KBM-7 (cell line): ENCODE measurements at regions not wholly inside any gene's neighbourhood (a gene's known extent, or its start where the extent isn't known, plus 50 kb on each side); places are given as distances from the start of the nearest gene placed in this dataset.
"Not testable (repeated sequence)": the region's sequence is repeated elsewhere in the genome, so short reads cannot be mapped to it uniquely, and the experiment has no call there.

Experiments
- DNase-seq: peaks from one replicate; pipeline ENCODE4 v3.0.0-alpha.2; 2015
- in situ Hi-C: fragments of 300-500 bp; cut with MboI; formaldehyde crosslinking; loops from 2 replicates; pipeline ENCODE4 v1.14.3; 2020; ENCODE audit warnings: low sequenced_read_pairs, low pct_unique_long_range_greater_than_20kb, mixed read lengths

DNA sequence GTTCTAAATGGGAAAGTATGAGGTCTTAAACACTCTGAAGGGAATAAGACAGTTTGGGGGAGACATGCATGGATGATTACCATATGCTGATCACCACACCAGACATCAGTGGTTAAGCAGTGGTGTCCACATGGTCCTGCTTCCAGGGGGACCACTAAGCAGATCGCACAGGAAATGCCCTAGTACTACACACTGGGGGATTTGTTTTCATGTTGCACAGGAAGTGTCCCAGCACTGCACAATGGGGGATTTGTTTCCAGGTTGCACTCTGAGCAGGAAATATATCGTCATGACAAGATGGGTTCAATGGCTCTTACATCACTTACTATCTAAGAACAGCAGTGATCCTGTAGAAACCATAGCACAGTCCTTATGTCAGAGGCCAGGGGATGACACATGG is 245.5 kb downstream of the BCL11B start:
- in situ Hi-C loops: no loop called here
- peak; percentile 43 for DNase-seq

DNA sequence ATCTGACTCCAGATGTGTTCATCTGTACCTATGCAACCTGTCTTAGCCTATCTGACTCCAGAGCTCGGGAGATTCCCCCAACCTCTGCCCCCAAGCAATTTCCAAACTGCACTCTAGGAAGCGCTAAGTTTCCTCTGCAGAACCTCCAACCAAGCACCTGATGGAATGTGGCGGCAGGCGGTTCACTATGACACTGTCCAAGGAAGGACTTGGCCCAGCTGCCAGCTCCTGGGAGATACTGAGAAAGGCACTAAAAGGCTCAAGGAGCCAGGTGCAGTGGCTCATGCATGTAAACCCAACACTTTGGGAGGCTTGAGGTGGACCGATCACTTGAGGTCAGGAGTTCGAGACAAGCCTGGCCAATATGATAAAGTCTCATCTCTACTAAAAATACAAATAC is 244.0 kb downstream of the BCL11B start:
- in situ Hi-C loops: no loop called here
- DNase-seq: no peak

DNA sequence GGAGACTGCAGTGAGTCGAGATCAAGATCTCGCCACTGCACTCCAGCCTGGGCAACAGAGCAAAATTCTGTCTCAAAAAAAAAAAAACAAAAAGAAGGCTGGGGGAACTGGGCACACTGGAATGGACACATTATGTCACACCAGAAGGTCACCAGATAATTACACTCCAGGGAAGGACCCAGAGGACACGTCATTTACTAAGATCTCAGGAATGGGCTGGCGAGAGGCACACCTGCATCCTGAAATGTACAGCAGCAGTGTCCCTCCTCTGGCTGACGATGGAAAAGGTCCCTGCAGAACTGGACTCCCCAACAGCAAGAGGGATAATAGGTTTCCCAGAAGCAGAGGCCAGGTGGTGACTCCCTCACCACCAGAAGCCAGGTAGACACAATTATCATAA is 243.5 kb downstream of the BCL11B start:
- no peak for DNase-seq
- in situ Hi-C loops: no loop called here

DNA sequence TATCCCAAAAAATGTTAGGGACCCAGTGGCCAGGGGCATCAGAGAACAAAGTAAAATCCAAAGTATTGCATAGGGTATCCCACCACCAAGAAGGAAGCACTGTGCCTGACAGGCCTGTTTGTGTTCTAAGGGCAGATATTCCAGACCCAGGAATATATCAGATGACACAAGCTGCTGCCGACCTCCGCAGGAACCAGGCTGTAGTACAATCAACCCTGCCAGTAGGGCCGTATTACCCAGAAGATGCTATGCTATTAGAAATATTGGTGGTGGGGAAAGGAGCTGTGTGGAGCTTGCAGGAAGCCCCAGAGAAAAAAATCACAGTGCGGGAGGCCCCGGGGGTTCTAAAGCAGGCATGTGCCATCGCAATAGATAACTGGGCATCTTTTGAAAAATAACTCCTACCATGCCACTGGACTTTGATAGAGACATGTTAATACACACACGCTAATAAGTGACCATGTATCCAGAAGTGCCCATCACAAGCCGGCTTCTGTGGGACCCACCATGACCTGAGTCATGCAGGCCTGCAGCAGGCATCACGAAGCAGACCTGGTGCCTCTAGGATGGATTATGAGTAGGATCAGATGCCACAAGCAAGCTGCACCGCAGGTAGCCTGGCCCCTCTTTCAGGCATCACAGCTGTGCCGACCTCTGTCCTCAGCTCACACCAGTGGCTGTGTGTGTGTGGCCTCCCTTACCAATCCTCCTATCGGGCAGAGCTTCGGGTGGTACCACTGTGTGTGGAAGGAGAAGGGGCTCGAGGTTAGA is 242.7 kb downstream of the BCL11B start:
- DNase-seq: no peak

DNA sequence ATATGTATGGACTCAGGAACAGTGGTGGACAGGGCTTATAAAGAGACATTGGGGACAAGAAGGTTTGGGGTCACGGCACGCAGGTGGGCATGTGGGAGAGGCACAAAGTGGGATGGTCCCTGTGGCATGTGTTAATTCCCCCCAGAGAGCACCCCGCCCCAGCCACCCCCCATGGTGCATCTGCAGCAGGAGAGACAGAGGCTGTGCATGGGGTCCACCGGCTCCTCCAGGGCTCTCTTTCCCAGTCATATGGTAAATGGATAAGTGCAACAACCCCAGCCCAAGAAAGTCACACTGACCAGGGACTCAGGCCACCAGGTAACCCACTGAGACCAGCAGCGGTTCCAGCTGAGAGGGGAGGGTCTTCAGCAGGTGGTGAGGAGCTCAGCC is 242.1 kb downstream of the BCL11B start:
- in situ Hi-C loops: no loop called here
- DNase-seq: no peak

More for the DNA sequence above, 242.7 kb downstream of the BCL11B start:
- in situ Hi-C loops: no loop called here

DNA sequence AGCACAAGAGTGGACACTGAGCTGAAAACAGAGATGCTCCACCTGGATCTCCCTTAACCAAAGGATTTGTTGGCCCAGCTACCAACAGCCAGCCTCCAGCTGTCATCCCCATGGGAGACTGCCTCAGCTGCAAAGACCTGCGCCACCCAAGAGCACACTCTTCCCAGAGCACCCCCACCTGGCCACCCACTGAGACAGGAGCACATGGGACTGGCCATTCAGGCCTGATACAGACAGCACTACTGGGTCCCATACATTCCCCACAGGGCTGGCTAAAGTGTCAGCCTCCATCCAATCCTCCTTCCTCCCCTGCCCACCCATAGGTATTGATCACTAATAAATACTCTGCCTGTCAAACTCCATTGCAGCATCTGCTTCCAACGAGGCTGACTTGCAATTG is 241.5 kb downstream of the BCL11B start:
- no peak for DNase-seq
- in situ Hi-C loops: no loop called here

DNA sequence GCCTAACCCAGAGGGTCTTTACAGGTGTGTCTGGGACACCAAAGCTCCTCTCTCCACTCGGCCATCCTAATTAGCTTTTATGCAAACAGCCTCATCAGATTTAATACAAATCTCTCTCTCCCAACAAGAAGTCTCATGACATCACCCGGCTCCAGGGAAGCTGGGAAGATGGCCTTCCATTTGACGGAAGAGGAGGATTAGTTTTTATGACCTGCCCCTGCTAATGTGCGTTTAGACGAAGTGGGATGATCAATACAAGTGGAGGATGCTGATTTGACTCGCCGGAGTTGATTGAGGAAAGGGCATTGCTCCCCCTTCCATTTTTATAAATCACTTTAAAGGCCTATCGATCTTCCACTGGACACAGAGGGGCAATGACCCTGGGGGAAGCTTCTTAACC is 239.2 kb downstream of the BCL11B start:
- in situ Hi-C loops: no loop called here
- no peak for DNase-seq

DNA sequence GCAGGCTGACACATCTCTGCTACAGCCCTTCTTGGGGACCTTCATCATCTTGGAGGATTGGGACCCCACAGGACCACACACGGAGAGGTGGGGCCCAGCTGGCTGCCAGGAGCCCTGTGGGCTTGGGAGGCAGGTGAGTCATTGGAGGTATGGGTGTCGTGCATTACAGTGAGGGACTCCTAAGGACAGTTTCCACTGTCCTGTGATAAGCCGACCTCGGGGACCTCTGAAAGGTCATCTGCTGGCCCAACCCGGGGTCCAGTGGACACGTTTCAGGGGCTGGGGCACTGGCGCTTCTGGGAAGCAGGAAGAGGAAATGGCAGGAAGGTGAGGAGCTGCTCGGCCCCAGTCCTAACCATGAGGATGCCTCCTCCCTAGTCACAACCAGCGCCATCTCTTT is 238.0 kb downstream of the BCL11B start:
- DNase-seq: no peak
- in situ Hi-C loops: no loop called here

DNA sequence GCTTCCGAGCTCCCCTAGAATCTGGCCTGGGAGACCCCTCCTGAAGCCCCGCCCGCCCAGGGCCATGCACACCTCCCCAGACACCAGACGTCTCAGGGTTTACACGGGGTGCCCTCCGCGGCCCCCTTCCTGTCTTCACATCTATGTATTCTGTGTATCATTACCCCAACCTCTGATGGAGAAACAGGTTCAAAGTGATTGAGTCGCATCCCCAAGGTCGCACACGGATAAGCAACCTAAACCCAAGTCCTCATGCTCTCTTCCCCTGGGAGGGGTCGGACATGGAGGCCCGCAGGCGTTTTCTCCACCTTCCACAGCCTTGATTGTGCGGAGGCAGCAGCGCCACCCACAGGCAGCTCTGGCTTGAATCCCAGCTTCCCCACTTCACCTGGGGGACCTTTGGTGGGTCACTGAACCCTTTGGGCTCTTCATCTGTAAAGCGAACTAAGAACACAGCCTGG is 237.3 kb downstream of the BCL11B start:
- DNase-seq: no peak
- in situ Hi-C loops: no loop called here

DNA sequence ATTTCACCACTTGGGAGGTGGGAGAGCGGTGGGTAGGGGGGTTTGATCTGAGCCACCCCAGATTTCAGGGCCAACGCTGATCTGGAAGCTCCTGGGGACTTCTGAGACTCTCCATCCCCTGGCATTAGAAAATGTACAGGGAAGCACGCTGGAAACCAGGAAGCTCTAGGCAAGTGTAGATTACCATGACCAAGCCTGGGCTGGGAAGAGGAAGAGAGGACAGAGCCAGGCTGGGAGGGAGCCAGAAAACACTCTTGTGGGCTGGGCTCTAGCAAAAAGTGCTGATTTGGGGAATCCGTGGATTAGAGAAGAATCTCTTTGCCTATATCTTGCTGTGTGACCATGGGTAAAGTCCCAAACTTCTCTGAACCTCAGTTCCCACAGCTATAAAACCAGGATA is 236.7 kb downstream of the BCL11B start:
- in situ Hi-C loops: no loop called here
- DNase-seq: peak; percentile 26

DNA sequence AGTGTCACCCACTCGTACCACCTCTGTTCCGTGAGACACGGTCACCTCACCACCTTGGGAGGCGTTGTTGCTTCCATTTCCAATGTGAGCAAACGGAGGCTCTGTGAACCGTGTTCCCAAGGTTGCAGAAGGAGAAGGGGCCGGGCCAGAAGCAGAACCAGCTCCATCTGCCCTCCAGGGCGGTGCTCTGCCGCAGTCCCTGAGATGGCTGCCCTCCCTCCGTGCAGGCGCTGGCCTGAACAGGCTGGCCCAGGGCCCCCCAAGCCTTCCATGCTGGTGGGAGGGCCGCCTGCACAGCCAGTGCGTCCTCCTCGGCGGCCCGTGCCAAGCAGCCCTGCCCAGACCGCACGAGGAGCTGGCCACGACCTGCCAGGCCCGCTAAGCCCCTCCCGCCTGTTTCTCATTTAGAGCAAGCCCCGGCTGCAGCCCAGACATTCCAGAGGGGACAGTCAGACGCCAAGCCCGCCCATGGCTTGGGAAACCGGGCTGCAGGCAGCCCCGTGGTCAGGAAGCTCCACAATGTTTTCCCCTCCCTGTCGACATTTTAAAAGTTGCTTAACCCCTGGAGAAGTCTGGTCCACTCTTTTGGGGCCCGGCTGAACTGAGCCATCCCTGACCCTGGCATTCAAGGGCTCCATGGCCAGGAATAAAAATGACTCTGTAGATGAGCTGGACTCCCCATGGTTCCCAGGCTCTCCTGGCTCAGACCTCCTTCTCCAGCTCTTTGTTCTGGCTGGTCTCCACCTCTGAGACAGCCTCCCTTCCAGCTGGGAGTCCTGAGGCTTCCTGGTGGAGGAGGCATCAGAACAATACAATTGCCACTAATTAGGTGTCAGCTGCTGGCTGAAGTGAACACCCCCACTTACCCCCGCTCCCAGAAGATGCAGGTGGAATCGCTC is 236.0 kb downstream of the BCL11B start:
- no peak for DNase-seq
- in situ Hi-C loops: no loop called here

DNA sequence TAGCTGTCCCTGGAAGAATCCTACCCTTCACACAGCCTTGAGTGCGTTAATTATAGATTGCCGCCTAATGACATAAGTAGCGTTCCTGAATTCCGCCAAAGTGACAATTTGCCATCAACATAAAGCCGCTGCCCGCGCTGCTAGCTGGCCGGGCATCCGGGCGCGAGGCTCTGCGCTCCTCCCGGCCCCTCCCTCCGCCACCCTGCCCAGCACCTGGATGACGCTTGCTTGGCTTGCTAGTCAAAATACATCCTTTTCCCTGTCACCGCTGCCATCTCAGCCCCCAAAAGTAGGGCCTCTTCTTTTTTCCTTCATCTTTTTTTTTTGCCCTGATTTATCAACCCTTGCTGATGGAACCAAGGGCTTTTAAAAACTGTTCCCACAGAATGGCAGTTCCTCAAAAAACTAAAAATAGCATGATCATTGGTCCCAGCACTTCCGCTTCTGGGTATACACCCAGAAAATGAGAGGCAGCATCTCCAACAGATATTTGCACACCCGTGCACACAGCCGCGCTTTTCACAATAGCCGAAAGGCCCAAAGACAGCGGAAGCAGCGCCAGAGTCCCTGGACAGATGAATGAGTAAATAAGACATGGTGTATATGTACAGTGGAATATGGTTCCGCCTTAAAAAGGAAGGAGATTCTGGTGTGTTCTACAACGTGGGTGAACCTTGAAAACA is 235.2 kb downstream of the BCL11B start:
- in situ Hi-C loops: no loop called here

DNA sequence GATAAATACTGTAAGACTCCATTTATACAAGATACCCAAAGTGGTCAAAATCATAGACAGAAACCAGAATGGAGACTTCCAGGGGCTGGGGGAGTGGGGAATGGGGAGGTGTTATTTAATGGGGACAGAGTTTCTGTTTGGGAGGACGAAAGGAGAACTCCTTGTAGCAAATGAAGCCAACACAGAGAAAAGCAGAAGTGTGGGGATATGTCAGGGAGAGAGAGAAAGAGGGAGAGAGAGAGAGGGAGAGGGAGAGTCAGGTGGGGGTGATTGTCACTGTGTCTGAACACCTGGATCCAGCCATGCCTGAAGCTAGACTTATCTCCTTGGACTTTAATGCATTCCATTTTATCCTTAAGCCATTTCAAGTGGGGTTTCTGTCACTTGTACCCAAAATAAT is 234.7 kb downstream of the BCL11B start:
- in situ Hi-C loops: not testable (repeated sequence)

More for the DNA sequence above, 235.2 kb downstream of the BCL11B start:
- DNase-seq: peak; percentile 90

DNA sequence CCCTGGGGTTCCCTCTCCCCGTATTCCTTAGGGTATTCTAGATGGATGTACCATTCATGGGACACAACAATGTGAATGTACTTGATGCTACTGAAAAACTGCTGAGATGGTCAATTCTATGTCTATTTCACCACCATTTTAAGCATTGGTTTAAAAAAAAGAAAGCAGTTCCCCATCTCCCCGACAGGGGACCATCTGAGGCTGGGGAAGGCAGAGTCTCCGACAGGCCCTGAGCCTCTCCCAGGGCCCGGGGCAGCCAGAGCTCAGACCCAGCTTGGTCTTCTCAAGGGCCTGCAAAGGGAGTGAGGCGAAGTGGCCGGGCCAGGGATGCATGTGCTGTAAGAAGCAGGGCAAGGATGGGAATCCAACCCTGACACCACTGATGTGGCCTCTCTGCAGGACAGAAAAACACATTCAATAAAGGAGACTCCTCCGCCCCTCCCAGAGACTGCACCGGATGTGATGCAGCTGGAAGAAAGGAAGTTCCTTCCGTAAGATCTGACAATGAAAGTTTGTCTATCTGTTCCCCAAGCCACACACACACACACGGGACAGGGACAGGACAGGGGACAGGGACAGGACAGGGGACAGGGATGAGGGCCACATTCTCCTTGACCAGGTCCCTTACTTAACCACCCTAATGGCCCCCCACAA is 234.1 kb downstream of the BCL11B start:
- DNase-seq: no peak
- in situ Hi-C loops: no loop called here

More for the DNA sequence above, 234.7 kb downstream of the BCL11B start:
- DNase-seq: not testable (repeated sequence)

DNA sequence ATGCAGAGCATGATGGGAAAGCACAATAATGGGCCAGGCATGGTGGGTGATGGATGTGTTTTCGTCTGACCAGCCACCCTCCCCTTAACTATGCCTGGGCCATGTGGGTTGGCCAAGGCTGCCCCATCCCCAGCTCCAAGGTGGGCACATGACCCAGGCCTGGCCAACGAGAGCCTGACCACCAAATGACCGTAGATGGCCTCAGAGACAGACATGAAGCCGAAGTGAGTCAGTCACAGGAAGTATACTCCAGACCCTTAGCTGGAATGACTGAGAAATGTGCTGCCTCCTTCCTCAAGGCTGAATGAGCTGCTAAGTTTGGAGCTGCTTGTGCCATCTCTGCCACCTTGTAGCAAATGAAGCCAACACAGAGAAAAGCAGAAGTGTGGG is 233.6 kb downstream of the BCL11B start:
- in situ Hi-C loops: no loop called here
- no peak for DNase-seq

DNA sequence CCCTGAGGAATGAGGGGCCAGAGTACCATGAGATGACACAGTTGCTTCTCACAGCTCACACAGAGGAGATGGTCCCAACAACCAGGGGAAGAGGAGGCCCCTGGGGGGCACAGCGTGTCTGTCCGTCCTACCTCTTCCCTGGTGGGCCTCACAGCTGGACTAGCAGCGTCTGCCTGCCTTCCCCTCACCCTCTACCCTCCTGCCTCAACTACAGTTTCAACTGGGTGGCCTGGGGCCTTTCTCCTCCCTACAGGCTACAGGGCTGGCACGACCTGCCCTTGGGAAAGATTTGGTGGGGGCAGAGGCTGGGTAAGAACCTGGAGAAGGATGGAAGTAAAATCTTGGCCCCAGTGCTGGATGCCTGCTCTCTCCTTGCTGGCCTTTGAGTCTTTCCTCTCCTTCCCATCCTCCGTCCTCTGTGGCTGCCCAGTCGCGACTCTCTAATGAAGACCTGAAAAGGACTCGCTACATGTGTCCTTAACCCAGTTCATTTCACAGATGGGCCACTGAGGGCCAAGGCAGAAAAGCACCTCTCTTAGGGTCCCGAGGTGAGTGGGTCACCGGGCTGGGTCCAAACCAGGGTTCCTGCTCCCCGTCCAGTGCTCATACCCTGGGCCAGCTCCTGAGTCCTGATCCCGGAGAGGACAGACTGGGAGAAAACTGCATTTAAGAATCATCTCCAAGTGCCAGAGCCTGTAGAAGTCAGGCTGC is 232.5 kb downstream of the BCL11B start:
- no peak for DNase-seq
- in situ Hi-C loops: no loop called here

DNA sequence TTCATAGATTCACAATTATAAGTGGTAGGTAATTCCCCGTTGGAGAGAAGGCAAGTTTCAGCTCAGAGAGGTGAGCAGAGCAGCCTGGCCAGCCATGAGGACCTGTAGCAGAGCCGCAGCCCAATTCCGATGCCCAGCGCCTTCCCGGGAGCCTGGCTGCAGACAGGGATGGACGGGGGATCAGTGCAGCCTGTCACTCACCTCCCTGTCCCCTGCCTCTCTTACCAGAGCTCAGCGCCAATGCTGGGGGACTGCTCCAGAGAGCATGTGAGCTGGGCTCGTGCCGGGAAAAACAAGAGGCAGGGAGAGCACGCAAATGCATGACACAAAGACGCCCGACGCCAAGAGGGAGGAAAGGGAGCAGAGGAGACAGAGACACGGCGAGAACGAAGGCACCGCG is 231.9 kb downstream of the BCL11B start:
- no peak for DNase-seq
- in situ Hi-C loops: no loop called here

DNA sequence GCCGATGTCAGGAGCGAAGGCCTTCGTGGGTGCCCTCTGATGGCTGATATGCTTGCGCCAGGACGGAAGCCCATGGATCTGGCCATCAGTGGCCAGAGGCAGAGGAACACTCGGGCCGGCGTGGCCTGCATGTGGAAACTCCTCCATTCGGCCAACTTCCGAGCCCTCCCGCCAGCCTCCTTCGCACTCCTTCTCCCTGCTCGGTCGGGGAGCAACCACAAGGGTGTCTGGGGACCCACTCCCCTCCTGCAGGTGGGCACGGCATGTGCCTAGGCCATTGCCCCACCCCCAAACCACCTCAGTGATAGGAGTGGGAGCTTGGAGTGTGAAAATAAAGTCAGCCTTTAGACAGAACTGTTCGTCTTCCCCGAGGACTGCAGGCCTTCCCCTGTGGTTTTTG is 231.3 kb downstream of the BCL11B start:
- DNase-seq: no peak
- in situ Hi-C loops: no loop called here
